Trophoblast cell (in vitro differentiated cells and primary cell): ENCODE measurements at regions not wholly inside any gene's neighbourhood (a gene's known extent, or its start where the extent isn't known, plus 50 kb on each side); places are given as distances from the start of the nearest gene placed in this dataset.

Experiments
- DNase-seq, 2 donors: peaks; one replicate each; pipeline ENCODE4 v3.0.0-alpha.2; 2016
- H2AFZ ChIP-seq: 2 replicates; pipeline ENCODE4 v1.6.1; 2013; ENCODE audit warnings: low read length, moderate library complexity, mild to moderate bottlenecking; ENCODE audit not compliant: insufficient read depth, poor library complexity
- H2AK5ac ChIP-seq: 2 replicates; pipeline ENCODE4 v1.6.1; 2013; ENCODE audit warnings: mild to moderate bottlenecking, low read length
- H2BK120ac ChIP-seq: 2 replicates; pipeline ENCODE4 v1.6.1; 2013; ENCODE audit warnings: low read length, mild to moderate bottlenecking, moderate library complexity; ENCODE audit not compliant: insufficient read depth, poor library complexity
- H2BK12ac ChIP-seq: 2 replicates; pipeline ENCODE4 v1.6.1; 2013; ENCODE audit warnings: mild to moderate bottlenecking, low read length, moderate library complexity
- H2BK5ac ChIP-seq: 2 replicates; pipeline ENCODE4 v1.6.1; 2013; ENCODE audit warnings: low read length, low read depth, moderate library complexity, mild to moderate bottlenecking; ENCODE audit not compliant: poor library complexity
- H3K14ac ChIP-seq: 2 replicates; pipeline ENCODE4 v1.6.1; 2013; ENCODE audit warnings: mild to moderate bottlenecking, low read length
- H3K18ac ChIP-seq: 2 replicates; pipeline ENCODE4 v1.6.1; 2013; ENCODE audit warnings: mild to moderate bottlenecking, low read length
- H3K23ac ChIP-seq: 2 replicates; pipeline ENCODE4 v1.6.1; 2013; ENCODE audit warnings: low read length
- H3K27ac ChIP-seq: 2 replicates; pipeline ENCODE4 v1.5.1; 2013; ENCODE audit warnings: low read depth, mild to moderate bottlenecking, inconsistent platforms, low read length, moderate library complexity
- H3K27me3 ChIP-seq: 2 replicates; pipeline ENCODE4 v1.6.1; 2013; ENCODE audit warnings: inconsistent platforms, mild to moderate bottlenecking, low read length, moderate library complexity; ENCODE audit not compliant: insufficient read depth
- H3K36me3 ChIP-seq, 2 experiments: 1 replicate in 1 of 2; 2 replicates in 1 of 2; pipeline ENCODE4 v1.6.1; 2013; ENCODE audit warnings: low read length in 2 of 2, mild to moderate bottlenecking in 2 of 2, moderate library complexity in 1 of 2; ENCODE audit not compliant: insufficient read depth in 2 of 2, control insufficient read depth in 1 of 2
- H3K4ac ChIP-seq: 2 replicates; pipeline ENCODE4 v1.6.1; 2013; ENCODE audit warnings: low read depth, mild to moderate bottlenecking, low read length, moderate library complexity
- H3K4me1 ChIP-seq, 2 experiments: 1 replicate in 1 of 2; 2 replicates in 1 of 2; pipeline ENCODE4 v1.6.1; 2013; ENCODE audit warnings: low read length in 2 of 2, mild to moderate bottlenecking in 2 of 2, moderate library complexity in 1 of 2; ENCODE audit not compliant: insufficient read depth in 2 of 2, control insufficient read depth in 1 of 2
- H3K4me2 ChIP-seq: 2 replicates; pipeline ENCODE4 v1.6.1; 2013; ENCODE audit warnings: inconsistent platforms, mild to moderate bottlenecking, low read length, moderate library complexity
- H3K4me3 ChIP-seq: 2 replicates; pipeline ENCODE4 v1.5.1; 2013; ENCODE audit warnings: mild to moderate bottlenecking, low read depth, low read length, inconsistent platforms
- H3K79me1 ChIP-seq: one replicate; pipeline ENCODE4 v1.6.1; 2013; ENCODE audit warnings: low read length
- H3K79me2 ChIP-seq: 2 replicates; pipeline ENCODE4 v1.6.1; 2013; ENCODE audit warnings: low read length, mild to moderate bottlenecking; ENCODE audit not compliant: control insufficient read depth, insufficient read depth, poor library complexity
- H3K9ac ChIP-seq: 2 replicates; pipeline ENCODE4 v1.6.1; 2013; ENCODE audit warnings: mild to moderate bottlenecking, low read length
- H3K9me3 ChIP-seq: 2 replicates; pipeline ENCODE4 v1.6.1; 2013; ENCODE audit warnings: low read depth, mild to moderate bottlenecking, control low read depth, inconsistent platforms, low read length; ENCODE audit not compliant: insufficient read depth
- H4K12ac ChIP-seq: 2 replicates; pipeline ENCODE4 v1.6.1; 2013; ENCODE audit warnings: low read depth, mild to moderate bottlenecking, low read length, moderate library complexity
- H4K8ac ChIP-seq: 2 replicates; pipeline ENCODE4 v1.6.1; 2013; ENCODE audit warnings: low read depth, mild to moderate bottlenecking, low read length, moderate library complexity
- H4K91ac ChIP-seq: one replicate; pipeline ENCODE4 v1.6.1; 2013; ENCODE audit warnings: low read depth, mild to moderate bottlenecking, low read length, moderate library complexity
- WGBS: extraction: QIAGEN DNeasy Blood & Tissue Kit; methylation state at CpG from one replicate; pipeline ENCODE4 v1.1.7; 2013; ENCODE audit warnings: missing lambda C conversion rate; ENCODE audit not compliant: insufficient read length, insufficient coverage; ENCODE audit errors: extremely low coverage; 5-methylcytosine and 5-hydroxymethylcytosine counted together

DNA sequence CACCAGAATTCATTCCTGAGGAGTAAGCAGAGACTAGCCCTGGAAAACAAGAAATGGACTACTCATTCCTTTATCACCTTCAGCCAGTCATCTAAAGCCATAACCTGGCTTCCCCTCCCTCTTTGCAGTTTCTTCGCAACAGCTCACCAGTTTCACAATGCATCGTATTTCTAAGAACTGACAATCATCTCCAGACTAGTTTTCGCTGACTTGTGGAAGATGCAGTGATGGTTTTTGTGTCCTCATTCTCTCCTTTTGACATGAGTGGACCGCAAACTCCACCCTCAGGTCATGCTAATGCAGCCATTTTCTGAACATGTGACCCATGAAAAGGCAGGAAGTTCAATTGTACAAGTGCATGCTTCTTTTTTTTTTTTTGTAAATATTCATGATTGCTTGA is 1203.5 kb downstream of the PCDH7 start:
- Histone ChIP-seq H3K18ac (no peak overlapping the region), H4K91ac (no peak overlapping the region), H3K4me3 (no peak overlapping the region), H3K9me3 (no peaks in the 10 kb centered on the region), H3K27me3 (no peaks in the 10 kb centered on the region), H3K14ac (no peak overlapping the region), H3K23ac (no peak overlapping the region), H2BK5ac (no peak overlapping the region), H3K79me2 (no peaks in the 10 kb centered on the region), H3K27ac (no peak overlapping the region), H3K4me1 (no peaks in the 10 kb centered on the region), H2BK12ac (no peak overlapping the region), H3K9ac (no peak overlapping the region), H4K8ac (no peak overlapping the region), H3K4ac (no peak overlapping the region), H2BK120ac (no peak overlapping the region), H4K12ac (no peak overlapping the region), H3K79me1 (no peaks in the 10 kb centered on the region), H3K4me2 (no peak overlapping the region), H2AK5ac (no peak overlapping the region), H3K36me3 (no peaks in the 10 kb centered on the region), H2AFZ (no peak overlapping the region)
- DNase-seq = peak in 1 of 2 donors; percentile 1
- WGBS = no CpG with 5 or more reads among the region's 4 CpGs

DNA sequence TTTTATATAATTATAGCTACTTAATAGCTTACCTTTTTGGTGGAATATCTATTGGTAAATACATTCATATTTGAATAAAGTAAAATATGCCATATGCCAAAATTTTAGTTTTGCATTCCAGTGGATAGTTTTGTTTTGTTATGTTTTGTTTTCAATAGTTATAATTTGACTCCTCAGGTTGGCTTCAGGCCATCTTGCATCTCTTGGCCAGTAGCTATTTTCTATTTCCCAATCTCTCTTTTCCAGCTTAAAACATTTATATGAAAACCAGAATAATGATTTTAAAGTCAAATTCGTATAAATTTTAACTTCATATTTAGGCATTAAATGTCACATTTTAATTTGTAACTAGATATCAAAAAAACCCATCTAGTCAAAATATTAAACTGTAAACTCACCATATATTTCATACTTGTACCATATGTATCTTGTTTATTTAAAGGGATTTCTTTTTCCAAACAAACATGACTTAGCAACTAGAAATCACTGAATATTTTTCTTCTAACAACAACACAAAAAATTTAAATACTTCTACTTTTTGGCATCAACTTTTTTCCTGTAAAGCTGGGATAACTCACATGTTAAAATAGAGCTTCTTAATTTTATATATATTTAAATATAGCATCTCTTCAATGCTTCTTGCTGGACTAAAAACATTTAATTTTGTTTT is 1209.6 kb downstream of the PCDH7 start:
- Histone ChIP-seq H4K12ac (no peak overlapping the region), H3K79me1 (no peaks in the 10 kb centered on the region), H3K18ac (no peak overlapping the region), H2AK5ac (no peak overlapping the region), H4K91ac (no peak overlapping the region), H3K27ac (no peak overlapping the region), H2BK120ac (no peak overlapping the region), H3K9ac (no peak overlapping the region), H3K14ac (no peak overlapping the region), H3K27me3 (no peaks in the 10 kb centered on the region), H2BK12ac (no peak overlapping the region), H3K4me2 (no peak overlapping the region), H3K4me1 (no peaks in the 10 kb centered on the region), H2AFZ (no peak overlapping the region), H2BK5ac (no peak overlapping the region), H4K8ac (no peak overlapping the region), H3K36me3 (no peaks in the 10 kb centered on the region), H3K4me3 (no peak overlapping the region), H3K23ac (no peak overlapping the region), H3K79me2 (no peaks in the 10 kb centered on the region), H3K9me3 (no peaks in the 10 kb centered on the region), H3K4ac (no peak overlapping the region)
- WGBS = no CpG with 5 or more reads among the region's 1 CpG
- no peak for DNase-seq

GRCh38 chr4:31946456-31946855 is 1226.3 kb downstream of the PCDH7 start:
- Histone ChIP-seq H3K18ac (no peak overlapping the region), H3K27ac (no peak overlapping the region), H2BK12ac (no peak overlapping the region), H3K9me3 (no peaks in the 10 kb centered on the region), H4K91ac (no peak overlapping the region), H3K9ac (no peak overlapping the region), H2BK5ac (no peak overlapping the region), H2AFZ (no peak overlapping the region), H2BK120ac (no peak overlapping the region), H3K27me3 (no peaks in the 10 kb centered on the region), H3K14ac (no peak overlapping the region), H3K79me2 (no peaks in the 10 kb centered on the region), H4K12ac (no peak overlapping the region), H3K4me1 (no peaks in the 10 kb centered on the region), H3K79me1 (no peaks in the 10 kb centered on the region), H3K4me3 (no peak overlapping the region), H3K4me2 (no peak overlapping the region), H2AK5ac (no peak overlapping the region), H3K4ac (no peak overlapping the region), H3K23ac (no peak overlapping the region), H4K8ac (no peak overlapping the region), H3K36me3 (no peaks in the 10 kb centered on the region)
- no CpG with 5 or more reads among the region's 3 CpGs for WGBS
- no peak for DNase-seq

- no peaks in the 10 kb centered on the region for H3K4me1 ChIP-seq
- no peak overlapping the region for H3K9ac ChIP-seq
- no peak overlapping the region for H4K12ac ChIP-seq
- no peak overlapping the region for H2AFZ ChIP-seq
- no peak overlapping the region for H3K18ac ChIP-seq
- H3K4me3 ChIP-seq = no peak overlapping the region
- no peak overlapping the region for H4K8ac ChIP-seq
- no CpG with 5 or more reads among the region's 1 CpG for WGBS
- no peak overlapping the region for H3K27ac ChIP-seq
- no peak for DNase-seq
- H3K4me2 ChIP-seq = no peak overlapping the region
- no peak overlapping the region for H2BK120ac ChIP-seq
- H3K14ac ChIP-seq = no peak overlapping the region
- no peak overlapping the region for H3K4ac ChIP-seq
- no peaks in the 10 kb centered on the region for H3K9me3 ChIP-seq
- H2AK5ac ChIP-seq = no peak overlapping the region
- no peaks in the 10 kb centered on the region for H3K79me1 ChIP-seq
- H3K27me3 ChIP-seq = no peaks in the 10 kb centered on the region
- no peaks in the 10 kb centered on the region for H3K36me3 ChIP-seq
- no peaks in the 10 kb centered on the region for H3K79me2 ChIP-seq
- no peak overlapping the region for H3K23ac ChIP-seq
- no peak overlapping the region for H2BK5ac ChIP-seq
- no peak overlapping the region for H2BK12ac ChIP-seq
- H4K91ac ChIP-seq = no peak overlapping the region
These were observed 1226.9 kb downstream of the PCDH7 start for GRCh38 chr4:31947101-31947500.
